GM18508 (cell line): ENCODE measurements at regions not wholly inside any gene's neighbourhood (a gene's known extent, or its start where the extent isn't known, plus 50 kb on each side); places are given as distances from the start of the nearest gene placed in this dataset.
"Not testable (repeated sequence)": the region's sequence is repeated elsewhere in the genome, so short reads cannot be mapped to it uniquely, and the experiment has no call there.

Experiments used
- ATAC-seq: cut with Tn5 transposase; IDR thresholded peaks from one replicate; pipeline ENCODE4 v1.9.1; 2021; ENCODE audit warnings: moderate number of reproducible peaks; ENCODE audit not compliant: insufficient read depth, unreplicated experiment

- no peak for ATAC-seq
These were observed 161.5 kb downstream of the SOX3 start for GRCh38 chrX:140343226-140343868.

GRCh38 chrX:140342410-140342809, 162.5 kb downstream of the SOX3 start:
- no peak for ATAC-seq

- ATAC-seq: no peak
These were observed 167.6 kb downstream of the SOX3 start for GRCh38 chrX:140337263-140337662.

GRCh38 chrX:140318296-140318695, 186.6 kb downstream of the SOX3 start:
- ATAC-seq: no peak

- ATAC-seq: no peak
These were observed 187.4 kb downstream of the SOX3 start for GRCh38 chrX:140317462-140317861.

- ATAC-seq: no peak
These were observed 205.7 kb downstream of the SOX3 start for GRCh38 chrX:140298960-140299825.

- ATAC-seq: no peak
These were observed 207.6 kb downstream of the SOX3 start for GRCh38 chrX:140297273-140297672.

GRCh38 chrX:140292961-140293360, 211.9 kb downstream of the SOX3 start:
- no peak for ATAC-seq

GRCh38 chrX:140292188-140292587, 212.7 kb downstream of the SOX3 start:
- no peak for ATAC-seq

GRCh38 chrX:140274811-140275525, 229.9 kb downstream of the SOX3 start:
- ATAC-seq: no peak

GRCh38 chrX:140273921-140274320, 230.9 kb downstream of the SOX3 start:
- no peak for ATAC-seq

- ATAC-seq: no peak
These were observed 254.5 kb downstream of the SOX3 start for GRCh38 chrX:140250391-140250790.

GRCh38 chrX:140249088-140249487, 255.8 kb downstream of the SOX3 start:
- no peak for ATAC-seq

- ATAC-seq: no peak
These were observed 263.9 kb upstream of the CXorf66 start for GRCh38 chrX:140229191-140229590.

- not testable (repeated sequence) for ATAC-seq
These were observed 260.7 kb upstream of the CXorf66 start for GRCh38 chrX:140226037-140226436.

- ATAC-seq: not testable (repeated sequence)
These were observed 250.6 kb upstream of the CXorf66 start for GRCh38 chrX:140215894-140216293.

GRCh38 chrX:140214518-140214917, 249.2 kb upstream of the CXorf66 start:
- not testable (repeated sequence) for ATAC-seq

- no peak for ATAC-seq
These were observed 241.3 kb upstream of the CXorf66 start for GRCh38 chrX:140206657-140207056.

GRCh38 chrX:140190441-140191108, 225.3 kb upstream of the CXorf66 start:
- no peak for ATAC-seq

GRCh38 chrX:140180585-140180984, 215.3 kb upstream of the CXorf66 start:
- ATAC-seq: no peak
